ENCODE measurements at regions not wholly inside any gene's neighbourhood (a gene's known extent, or its start where the extent isn't known, plus 50 kb on each side); places are given as distances from the start of the nearest gene placed in this dataset.

DNA sequence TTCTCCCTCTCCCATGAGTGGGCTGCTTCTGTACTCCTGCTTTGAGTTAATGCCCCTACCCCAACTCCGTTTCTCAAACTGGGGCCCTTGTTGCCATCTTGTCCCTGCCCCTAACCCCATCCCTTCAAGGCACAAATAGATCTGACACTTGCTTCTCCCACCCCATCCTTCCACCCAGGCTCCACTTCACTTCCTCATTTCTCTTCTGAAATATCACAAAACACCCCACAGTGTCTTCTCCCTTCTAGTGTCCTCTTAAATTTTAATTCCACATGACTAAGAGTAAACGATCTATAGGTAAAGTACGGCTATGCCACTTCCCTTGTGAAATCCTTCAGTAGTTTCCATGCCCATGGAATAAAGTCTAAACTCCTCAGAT, 571.6 kb upstream of the NOX3 start:
- DNase-seq (ENCODE audit: low read depth): no peak
- TF ChIP-seq, protein P1, sequence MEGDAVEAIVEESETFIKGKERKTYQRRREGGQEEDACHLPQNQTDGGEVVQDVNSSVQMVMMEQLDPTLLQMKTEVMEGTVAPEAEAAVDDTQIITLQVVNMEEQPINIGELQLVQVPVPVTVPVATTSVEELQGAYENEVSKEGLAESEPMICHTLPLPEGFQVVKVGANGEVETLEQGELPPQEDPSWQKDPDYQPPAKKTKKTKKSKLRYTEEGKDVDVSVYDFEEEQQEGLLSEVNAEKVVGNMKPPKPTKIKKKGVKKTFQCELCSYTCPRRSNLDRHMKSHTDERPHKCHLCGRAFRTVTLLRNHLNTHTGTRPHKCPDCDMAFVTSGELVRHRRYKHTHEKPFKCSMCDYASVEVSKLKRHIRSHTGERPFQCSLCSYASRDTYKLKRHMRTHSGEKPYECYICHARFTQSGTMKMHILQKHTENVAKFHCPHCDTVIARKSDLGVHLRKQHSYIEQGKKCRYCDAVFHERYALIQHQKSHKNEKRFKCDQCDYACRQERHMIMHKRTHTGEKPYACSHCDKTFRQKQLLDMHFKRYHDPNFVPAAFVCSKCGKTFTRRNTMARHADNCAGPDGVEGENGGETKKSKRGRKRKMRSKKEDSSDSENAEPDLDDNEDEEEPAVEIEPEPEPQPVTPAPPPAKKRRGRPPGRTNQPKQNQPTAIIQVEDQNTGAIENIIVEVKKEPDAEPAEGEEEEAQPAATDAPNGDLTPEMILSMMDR (IDR thresholded peaks at IDR 0.05; ENCODE audit: control insufficient read depth, extremely low read depth, insufficient read depth): no peak
- no peak overlapping the region for H3K4me3 ChIP-seq (ENCODE audit: low read depth, low read length)

DNA sequence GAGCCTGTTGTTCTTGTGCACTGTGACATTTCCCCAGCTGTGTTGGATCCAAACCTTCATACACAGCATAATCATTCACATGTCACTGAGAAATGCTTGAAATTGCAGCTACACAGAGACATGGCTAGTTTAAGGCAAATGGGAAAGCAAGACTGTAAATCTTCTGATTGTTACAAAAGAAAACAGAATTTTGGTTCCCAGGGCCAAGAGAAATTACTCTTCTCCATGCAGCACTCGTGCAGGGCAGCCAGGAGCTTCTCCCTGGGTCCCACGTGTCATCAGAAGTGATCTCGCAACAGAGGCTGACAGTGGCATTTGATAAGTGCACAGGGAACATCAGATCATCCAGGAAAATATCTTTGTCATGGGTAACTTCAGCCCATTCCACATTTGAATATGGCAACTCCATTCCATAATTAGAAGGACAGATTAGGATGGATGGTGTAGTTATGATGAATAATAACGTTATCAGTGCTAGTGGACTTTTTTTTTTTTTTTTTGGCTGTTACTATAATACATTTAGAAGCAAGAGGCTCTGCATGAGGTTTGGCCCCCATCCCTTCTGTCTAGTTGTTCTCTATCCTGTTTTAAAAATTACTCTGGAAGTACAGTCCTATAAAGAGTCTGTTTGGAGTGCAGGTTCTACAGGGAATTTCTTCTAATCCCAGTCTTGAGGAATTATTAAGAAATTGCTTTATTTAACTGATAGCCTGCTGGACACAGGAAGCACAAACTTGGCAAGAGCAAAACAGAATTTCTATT, 571.0 kb upstream of the NOX3 start:
- DNase-seq (ENCODE audit: low read depth): no peak
- no peak overlapping the region for H3K4me3 ChIP-seq (ENCODE audit: low read depth, low read length)
- TF ChIP-seq, protein P1 (IDR thresholded peaks at IDR 0.05; ENCODE audit: control insufficient read depth, extremely low read depth, insufficient read depth): no peak

DNA sequence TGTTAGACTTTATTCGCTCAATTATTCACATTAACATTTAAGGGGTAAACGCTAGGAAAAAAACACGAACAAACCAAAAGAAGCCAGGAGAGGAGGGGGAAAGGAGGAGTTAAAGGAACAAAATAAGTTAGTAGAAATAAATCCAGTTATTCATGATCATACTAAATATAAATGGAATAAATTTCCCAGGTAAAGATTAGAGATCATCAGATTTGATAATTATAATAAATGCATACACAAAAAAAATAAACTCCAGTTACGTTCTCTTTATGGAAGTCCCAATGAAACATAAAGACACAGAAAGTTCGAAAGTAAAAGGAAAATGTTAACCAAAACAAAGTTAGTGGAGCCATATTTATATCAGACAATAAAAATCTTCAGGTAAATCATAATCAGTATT, 568.7 kb upstream of the NOX3 start:
- DNase-seq (ENCODE audit: low read depth): no peak
- TF ChIP-seq, protein P1 (IDR thresholded peaks at IDR 0.05; ENCODE audit: control insufficient read depth, extremely low read depth, insufficient read depth): no peak

DNA sequence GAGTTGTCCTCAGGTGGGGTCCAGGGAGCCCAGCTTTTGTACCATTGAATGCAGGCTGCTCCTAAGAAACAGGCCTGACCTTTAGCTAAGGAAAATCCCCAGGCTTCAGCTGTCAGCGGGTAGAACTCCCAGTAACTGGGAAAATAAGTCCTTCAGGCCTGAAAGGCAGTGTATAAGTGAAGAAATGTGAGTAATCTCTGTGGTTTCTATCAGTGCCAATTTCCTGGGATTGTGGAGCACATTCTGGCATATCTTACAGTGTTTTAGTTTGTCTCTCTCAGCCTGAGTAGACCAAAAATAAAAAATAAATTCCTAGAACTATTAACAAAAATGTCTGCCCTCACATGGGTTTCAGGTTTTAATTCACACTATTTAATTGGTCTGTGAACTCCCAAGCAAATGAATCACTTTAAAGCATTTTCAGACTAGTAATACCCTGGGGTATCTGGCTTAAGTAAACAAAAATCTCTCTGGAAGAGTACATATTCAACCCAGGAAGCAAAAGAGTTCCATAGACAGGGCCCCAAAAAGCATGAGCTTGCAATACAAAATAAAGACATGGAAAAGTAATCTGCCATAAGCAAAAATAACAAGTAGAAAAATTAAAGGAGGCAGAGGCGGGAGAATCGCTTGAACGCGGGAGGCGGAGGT, 566.2 kb upstream of the NOX3 start:
- TF ChIP-seq, protein P1 (IDR thresholded peaks at IDR 0.05; ENCODE audit: control insufficient read depth, extremely low read depth, insufficient read depth): no peak
- DNase-seq (ENCODE audit: low read depth): no peak
- no peak overlapping the region for H3K4me3 ChIP-seq (ENCODE audit: low read depth, low read length)

More for the DNA sequence above, 568.7 kb upstream of the NOX3 start:
- no peak overlapping the region for H3K4me3 ChIP-seq (ENCODE audit: low read depth, low read length)

DNA sequence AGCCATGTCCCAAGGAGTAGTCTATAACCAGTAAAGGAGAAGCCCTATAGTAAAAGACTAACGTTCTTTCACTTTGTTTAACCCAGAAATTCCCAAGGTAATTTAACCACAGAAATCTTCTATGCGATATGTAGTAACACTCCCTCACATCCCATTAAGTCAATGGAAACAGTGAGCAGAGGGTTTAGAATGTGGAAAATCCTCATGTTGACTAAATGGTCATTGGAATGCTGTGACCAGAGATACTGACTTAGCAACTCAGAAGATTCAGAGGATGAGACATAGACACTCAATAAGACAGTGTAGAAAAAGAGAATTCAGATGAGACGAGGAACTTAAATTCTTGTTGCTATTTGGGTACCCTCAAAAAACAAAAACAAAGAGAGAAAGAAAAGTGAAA, 562.2 kb upstream of the NOX3 start:
- TF ChIP-seq, protein P1 (IDR thresholded peaks at IDR 0.05; ENCODE audit: control insufficient read depth, extremely low read depth, insufficient read depth): no peak
- no peak overlapping the region for H3K4me3 ChIP-seq (ENCODE audit: low read depth, low read length)
- no peak for DNase-seq (ENCODE audit: low read depth)

DNA sequence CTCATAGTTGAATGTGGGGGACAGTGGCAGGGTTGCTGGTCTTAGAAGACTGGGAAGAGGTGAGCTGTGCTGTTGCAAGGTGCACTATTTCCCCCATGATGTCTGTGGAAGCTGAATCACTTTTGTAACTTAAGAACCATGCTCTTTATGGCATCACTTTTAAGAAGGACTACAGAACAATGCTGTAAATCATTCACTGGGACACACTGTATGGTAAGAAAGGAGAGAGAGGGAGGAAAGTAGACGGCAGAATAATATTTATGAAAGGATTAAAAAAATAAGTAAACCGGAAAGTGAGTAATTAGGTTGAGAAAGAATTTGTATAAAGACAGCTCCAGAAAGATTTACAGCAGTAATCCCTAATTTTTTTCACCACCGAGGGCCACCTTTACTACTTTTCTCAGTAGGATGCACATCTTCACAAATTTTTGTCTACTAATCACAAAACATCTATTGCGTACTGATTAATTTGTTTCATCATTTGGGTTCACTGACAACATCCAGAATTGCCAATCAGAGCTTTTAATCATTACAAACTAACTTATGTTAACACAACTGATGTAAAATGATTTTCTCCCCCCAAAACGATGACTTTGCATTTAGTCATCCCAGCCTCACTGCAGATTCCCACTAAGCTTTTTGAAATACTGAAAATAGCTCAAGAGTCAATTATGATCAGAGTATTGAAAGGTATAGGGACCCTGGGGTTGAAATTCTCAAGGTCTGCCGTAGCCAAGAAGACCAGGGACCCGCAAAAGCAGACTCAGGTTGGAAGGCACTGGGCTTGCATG, 560.7 kb upstream of the NOX3 start:
- no peak for DNase-seq (ENCODE audit: low read depth)
- TF ChIP-seq, protein P1 (IDR thresholded peaks at IDR 0.05; ENCODE audit: control insufficient read depth, extremely low read depth, insufficient read depth): no peak
- no peak overlapping the region for H3K4me3 ChIP-seq (ENCODE audit: low read depth, low read length)

All from LNCaP clone FGC (cell line).